CD1c-positive myeloid dendritic cell (primary cell): ENCODE measurements at regions not wholly inside any gene's neighbourhood (a gene's known extent, or its start where the extent isn't known, plus 50 kb on each side); places are given as distances from the start of the nearest gene placed in this dataset.
"Not testable (repeated sequence)": the region's sequence is repeated elsewhere in the genome, so short reads cannot be mapped to it uniquely, and the experiment has no call there.

Experiments used
- DNase-seq: peaks from one replicate; pipeline ENCODE4 v3.0.0-alpha.2; 2016; ENCODE audit errors: extremely low spot score

DNA sequence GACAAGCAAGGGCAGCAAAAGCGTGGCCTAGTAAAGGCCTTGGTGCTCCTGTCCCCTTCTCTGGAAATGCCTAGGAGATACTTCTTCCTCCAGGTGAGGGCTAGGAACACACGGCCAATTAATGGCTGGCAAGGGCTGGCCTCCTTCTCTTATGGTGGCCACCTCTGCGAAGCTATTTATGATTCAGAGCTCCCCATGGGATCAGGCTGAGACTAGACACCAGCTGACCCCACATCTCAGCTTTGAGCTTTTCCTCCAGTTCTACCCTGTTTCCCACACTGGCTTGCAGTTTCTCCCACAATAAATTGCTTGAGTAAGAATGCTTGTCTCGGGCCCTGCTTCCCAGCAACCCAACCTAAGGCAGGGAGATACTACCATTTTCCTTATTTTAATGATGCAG, 53.7 kb downstream of the CAMK2N1 start:
- no peak for DNase-seq

DNA sequence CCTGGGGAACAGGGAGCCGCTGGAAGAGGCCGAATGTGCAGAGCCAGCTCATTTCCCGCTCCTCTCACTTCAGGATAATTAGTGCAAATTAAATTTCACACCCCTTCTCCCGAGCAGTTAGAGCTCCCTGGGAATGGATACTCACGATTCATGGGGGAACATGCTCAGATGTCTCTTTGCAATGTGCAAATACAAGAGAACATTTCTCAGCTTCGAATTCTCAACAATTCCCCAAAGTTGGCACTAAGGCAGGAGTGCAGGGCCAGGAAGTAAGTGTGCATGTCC, 54.9 kb downstream of the CAMK2N1 start:
- DNase-seq = no peak

DNA sequence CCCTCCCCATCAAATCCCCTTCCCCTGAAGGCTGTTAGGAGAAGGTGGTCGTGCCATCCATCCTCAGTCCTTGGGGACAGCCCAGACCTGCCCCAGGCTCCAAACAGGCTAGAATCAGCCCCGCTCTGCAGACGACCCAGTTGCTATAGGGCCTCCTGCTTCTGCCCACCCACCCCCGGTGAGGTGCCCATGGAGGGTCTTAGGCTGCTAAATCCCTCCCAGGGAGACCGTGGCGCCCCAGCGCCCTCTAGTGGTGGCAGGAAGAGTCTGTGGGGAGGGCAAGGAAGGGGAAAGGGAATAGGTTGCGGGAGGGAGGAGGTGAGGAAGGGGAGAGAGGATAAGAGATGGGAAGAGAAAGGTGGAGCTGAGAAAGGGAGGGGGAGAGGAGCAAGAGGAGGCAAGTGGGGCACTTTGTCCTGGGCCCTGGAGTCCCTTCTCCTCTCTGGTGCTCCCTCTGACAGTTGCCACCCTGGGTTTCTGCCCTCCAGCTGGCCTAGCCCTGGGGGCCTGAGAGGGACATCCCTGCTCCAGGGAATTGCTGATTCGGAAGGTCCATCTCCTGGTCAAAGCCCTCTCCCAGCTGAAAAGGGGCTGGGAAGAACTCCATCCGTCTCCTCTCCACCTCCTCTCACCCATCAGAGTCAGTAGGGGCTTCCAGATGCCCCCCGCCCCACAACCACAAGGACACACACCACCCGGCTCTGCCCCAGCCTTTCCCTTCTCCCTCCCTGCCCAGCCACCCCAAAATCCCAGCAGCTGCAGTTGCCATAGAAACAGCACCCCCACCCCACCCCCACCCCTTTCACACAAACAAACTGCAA, 55.4 kb downstream of the CAMK2N1 start:
- DNase-seq = peak; percentile 4

DNA sequence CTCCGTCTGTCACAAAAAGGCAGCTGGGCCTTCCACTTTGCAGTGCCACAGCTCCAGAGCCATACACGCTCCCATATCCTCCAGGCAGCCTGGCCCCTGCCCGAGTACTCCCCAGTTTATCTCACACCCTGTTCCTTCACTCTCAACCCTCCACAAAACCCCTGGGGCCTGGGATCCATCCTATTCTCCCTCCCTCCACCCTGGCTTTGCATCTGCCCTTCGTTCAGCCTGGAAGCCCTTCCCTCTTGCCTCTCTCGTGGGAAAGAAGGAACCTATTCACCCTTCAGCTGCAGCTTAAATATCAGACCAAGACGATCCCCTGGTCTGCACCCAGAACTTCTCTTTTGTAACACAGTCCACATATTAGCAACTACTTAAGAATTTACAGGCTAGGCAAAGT, 56.7 kb downstream of the CAMK2N1 start:
- no peak for DNase-seq

DNA sequence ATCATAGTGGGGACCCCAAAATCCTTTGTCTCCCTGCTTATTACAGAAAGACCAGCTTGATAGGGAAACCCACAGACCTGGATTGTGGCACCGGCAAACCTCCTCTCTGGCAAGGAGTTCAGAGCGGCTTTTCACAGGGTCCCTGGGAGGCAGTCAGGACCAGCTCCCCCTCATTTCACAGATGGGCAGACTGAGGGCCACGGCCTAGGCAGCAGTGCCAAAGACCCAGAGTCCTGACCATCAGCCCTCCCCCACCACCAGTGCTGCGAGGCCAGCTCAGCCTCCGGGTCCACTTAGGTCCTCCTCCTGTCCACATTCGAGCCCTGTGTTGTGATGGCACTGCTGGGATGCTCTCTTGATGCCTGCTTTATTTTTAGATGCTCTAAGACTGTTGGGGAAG, 57.2 kb downstream of the CAMK2N1 start:
- no peak for DNase-seq

DNA sequence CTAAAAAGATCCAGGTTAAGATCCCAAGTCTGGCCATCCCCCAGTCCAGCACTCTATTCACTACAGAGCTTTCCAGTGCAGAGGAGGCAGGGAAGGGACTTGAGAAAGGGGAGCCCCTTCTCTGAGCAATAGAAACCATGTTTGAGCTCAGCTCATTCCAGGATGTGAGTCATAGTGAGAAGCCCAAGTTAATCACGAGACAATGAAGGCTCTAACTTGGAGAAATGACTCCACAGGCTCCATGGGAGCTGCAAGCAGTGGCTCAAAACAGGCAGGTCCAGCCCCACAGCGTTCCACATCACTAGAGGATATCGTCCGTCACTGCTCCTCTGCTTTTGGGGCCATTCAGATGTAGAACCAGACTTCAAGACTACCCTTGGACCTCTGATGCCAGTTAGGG, 59.1 kb downstream of the CAMK2N1 start:
- DNase-seq = no peak

DNA sequence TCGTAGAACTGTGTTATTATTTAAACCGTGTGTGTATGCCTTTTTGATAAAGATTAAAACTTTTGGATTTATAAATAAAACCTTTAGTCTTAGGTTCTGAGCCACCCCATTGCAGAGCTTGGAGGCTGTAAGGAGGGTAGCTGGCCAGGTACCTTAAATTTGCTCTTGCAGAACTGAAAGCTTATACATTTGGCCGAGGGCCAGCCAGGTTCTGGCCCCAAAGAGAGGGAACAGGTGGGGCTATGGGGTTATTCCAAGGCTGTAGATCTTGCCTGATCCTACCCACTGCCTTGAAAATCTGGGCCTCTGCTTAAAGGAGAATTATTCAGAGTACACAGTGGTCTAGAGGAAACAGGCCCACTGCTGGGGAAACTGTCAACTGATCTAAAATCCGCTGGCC, 59.6 kb downstream of the CAMK2N1 start:
- no peak for DNase-seq

DNA sequence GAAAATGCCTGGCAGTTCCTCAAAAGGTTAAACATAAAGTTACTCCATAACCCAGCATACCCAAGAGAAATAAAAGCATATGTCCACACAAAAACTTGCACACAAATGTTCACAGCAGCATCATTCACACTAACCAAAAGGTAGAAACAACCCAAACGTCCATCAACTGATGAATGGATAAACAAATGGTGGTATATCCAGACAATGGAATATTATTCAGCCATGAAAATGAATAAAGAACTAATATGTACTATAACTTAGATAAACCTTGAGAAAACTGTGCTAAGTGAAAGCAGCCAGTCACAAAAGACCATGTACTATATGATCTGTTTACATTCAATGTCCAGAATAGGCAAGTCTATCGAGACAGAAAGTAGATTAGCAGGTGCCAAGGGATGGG, 60.4 kb downstream of the CAMK2N1 start:
- no peak for DNase-seq

DNA sequence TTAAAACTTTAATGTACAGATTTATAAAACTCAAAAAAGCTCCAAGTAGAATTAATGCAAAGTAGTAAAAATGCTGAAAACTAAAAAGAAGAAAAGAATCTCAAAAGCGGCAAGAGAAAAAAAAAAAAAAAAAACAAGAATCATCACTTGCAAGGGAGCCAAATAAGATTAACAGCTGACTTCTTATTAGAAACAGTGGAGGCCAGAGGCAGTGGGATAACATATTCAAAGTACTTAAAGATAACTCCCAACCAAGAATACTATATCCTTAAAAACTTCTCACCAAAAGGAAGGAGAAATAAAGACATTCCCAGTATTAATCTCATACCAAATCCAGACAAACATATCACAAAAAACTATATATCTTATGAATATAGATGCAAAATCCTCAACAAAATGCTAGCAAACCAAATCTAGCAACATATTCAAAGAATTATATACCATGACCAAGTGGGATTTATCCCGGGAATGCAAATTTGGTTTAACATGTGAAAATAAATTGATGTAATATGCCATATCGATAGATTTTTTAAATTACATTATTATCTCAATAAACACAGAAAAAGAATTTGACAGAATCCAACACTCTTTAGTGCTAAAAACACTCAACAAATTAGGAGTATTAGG, 62.7 kb downstream of the CAMK2N1 start:
- DNase-seq = no peak

DNA sequence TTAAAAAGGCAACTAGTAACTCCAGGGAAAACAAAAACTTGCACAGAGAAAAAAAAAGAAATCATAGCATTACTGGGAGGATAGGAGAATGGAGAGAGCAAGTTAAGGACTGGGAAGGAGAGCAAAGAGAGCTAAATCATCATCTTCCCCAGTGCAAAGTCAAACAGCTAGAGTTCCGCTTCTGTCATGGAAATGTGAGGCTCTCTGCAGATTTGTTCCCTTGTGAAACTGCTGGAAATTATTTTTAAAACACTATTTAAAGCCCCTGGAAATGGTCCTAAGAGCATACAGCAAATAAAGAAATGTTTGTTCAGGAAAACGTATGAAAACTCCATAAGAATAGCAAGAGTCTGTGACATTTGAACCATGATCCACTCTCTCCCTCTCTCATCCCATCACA, 64.6 kb downstream of the CAMK2N1 start:
- DNase-seq = no peak

DNA sequence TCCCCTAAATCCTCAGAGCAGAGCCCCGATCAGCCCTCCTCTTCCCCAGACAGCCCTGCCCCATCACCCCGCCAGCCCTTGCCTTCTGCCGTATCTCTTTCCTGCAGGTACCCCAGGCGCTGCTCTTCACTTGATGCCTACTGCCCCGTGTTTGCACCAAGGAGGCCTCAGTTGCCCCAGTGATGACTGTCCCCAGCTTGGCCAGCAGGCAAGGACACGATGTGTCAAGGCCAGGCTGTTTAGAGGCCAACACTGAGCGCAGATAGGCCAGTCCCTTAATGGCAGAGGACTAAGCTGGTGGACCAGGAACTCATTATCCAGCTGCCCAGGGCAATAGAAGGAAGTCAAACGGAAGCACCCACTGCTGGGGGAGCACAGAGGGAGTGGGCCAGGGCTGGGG, 68.4 kb downstream of the CAMK2N1 start:
- no peak for DNase-seq

DNA sequence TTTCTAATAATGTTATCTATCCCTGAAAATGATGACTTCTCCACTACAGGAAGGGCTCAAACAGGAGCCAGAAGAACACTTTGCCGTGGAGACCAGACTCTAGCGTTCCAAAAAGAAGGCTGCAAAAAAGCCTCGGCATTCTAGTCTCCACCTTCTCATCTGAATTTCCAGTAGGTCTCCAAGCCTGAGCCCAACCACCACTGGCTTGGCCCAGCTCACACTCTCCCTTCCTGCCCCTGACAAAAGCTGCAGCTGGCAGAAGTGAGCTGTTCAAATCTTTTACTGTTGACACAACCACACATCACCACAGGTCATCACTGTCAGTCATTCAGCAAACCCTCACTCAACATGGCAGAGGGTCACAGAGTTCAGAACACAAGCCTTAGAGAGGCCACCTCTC, 69.3 kb downstream of the CAMK2N1 start:
- DNase-seq = no peak

DNA sequence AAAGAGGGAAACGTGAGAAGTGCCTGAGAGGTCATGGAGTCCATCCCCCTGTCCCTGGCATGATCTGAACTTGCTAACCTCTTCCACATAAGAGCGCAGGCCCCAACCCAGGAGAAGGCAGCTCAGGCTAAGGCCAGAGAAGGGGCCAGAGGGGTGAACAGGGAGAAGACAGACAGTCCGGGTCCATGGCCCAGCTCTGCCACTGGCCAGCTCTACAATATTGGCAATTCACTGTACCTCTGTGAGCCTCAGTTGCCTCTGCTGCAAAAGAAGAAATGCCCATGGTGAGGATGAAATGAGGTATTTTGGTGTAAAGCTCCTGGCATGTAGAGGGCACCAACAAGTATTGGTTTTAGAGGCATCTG, 72.3 kb downstream of the CAMK2N1 start:
- DNase-seq = no peak

DNA sequence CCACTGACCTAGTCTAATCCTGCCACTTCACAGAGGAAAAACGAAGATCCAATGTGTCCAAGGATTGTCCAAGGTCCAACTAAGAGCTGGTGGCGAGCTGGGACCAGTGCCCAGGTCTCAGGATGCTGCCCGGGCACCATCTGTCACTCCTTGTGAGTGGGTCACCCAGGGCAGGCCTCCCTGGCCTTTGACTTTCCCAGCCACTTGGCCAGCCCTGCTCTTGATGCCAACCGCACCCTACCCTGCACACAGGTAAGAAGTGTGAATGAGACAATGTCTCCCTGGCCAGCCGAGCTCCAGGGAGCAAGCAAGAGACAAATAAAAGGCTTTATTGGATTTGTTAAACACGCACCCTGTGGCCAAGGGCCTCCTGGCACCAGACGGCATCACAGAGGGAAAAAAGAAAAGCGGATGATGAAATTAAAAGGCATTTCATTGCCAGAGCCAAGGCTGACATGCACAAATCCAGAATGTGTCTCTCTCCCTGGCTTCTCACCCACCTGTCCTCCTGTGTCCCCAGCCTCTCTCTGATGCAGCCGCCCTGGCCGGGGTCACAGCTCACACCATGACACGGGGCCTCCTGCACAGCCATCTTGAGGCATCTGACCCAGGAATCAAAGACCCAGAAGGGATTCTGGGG, 72.8 kb downstream of the CAMK2N1 start:
- no peak for DNase-seq

DNA sequence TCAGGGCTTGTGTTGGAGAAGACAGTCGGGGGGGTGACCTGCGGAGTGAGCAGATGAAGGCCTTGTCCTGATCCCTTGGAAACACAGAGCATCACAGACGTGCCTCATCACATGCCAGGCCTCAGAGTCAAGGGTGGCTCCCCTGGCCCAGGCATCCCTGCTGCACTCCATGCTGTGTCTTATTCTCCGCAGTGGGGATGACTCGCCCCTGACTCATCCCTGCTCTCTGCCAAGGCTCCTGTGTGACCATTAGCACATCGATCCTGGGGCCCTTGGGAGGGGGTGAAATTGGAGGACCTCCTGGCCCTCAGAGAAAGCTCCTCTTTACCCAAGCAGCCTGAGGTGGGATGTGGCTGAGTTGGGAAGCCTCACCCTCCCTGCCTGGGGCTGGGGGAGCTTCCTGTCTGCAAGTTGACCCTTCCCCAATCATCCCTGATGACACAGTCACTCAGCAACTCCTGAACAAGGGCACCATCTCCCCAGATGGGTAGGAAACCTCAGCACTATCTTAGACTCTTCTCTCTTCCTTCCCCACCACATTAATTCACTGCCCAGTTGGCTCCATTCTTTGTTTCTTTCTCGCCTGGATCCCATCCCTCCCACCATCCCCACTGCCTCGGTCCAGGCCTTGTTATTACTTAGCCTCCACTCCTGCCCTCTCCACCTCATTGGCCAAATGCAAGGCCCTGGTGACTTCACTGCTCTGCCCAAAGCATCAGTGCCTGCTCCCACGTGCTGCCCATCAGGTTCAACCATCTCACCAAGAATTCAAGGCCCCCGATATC, 74.6 kb downstream of the CAMK2N1 start:
- DNase-seq = no peak

DNA sequence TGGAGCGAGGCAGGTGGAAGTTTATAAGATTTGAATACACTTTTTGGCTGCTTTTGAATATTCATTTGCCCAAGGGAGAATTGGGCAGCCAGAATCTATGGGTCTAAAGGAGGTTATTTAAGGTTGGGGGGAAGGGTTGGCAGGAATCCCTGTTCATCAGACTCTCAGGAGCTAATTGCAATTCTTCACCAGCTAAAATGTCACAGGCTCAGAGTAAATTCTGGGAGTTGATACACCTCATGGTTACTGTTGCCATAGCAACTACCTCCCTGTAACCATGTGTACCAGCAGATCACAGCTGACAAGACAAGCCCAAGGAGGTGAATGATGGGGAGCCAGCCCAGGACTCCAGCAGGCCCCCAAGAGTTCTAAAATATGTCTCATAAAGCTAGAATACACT, 75.5 kb downstream of the CAMK2N1 start:
- no peak for DNase-seq

DNA sequence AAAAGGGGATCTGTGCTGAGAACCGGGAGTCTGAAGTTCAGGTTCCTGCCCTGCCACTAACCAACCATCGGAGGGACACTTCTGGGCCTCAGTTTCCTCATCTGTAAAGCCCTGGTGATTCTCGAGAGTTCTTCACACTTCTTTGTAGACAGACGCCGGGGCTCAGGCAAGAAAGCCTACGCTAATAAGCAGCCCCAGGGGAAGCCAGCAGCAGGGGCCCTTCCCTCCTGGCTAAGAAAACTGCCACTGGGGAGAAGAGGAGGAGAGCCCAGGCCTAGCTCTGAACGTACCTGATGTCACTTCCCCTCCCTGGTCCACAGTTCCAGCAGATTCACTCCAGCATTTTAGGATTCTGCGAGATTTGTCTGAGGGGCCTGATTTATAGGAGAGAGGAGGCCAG, 76.0 kb downstream of the CAMK2N1 start:
- DNase-seq = no peak

DNA sequence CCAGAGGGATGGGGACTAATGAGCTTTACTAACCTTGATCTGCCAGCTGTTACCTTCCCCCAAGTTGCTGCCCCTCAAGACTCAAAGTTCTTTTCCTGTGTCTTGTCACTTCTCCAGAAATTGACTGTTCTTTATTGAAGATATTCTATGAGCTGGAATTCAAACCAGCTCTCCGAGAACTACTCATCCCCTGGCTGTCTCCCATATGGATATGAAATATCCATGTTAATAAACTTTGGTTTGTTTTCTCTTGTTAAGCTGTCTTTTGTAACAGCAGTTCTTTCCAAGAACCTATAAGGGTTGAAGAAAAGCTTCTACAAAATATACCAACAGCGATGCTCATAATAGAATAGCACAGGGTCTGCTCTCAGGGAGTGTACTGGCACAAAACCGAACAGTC, 77.0 kb downstream of the CAMK2N1 start:
- no peak for DNase-seq

DNA sequence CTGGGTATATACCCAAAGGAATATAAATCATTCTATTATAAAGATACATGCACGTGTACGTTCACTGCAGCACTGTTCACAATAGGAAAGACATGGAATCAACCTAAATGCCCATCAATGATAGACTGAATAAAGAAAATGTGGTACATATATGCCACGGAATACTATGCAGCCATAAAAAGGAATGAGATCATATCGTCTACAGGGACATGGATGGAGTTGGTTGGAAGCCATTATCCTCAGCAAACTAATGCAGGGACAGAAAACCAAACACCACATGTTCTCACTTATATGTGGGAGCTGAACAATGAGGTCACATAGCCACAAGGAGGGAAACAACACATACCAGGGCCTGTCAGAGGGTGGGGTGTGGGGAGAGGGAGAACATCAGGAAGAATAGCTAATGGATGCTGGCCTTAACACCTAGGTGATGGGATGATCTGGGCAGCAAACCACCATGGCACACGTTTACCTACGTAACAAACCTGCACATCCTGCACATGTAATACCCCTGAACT, 77.8 kb downstream of the CAMK2N1 start:
- DNase-seq = not testable (repeated sequence)

DNA sequence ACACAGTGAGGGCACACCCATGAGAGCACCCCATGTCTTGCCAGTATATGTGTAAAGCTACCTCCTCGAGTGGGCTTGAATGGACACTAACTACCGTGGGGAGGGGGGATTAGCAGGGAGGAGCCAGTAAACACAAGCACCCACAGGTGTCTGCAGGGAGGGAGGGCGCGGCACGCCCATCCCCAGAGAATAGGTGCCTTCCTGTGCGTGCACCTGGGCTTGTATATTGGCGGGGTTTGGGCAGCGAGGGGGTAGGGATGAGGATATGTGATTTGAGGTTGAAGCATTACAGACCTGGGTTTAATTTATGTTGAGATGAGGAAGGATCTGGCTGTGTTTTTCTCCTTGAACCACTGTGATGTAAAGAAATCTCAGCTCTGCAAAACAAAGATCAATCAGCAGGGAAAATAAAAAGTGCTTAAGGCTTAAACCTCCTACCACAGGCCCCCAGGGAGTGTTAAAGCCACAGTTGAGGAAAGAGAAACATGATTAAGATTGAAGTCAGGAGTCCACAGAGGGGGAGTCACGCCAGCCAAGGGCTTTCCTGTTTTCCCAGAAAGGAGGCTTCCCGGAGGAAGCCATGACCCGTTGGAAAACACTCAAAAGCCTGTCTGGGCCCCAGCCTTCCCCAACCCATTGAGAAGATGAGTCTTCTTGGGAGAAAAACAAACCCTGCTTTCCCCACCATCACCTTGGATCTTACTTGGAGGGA, 80.0 kb downstream of the CAMK2N1 start:
- no peak for DNase-seq

DNA sequence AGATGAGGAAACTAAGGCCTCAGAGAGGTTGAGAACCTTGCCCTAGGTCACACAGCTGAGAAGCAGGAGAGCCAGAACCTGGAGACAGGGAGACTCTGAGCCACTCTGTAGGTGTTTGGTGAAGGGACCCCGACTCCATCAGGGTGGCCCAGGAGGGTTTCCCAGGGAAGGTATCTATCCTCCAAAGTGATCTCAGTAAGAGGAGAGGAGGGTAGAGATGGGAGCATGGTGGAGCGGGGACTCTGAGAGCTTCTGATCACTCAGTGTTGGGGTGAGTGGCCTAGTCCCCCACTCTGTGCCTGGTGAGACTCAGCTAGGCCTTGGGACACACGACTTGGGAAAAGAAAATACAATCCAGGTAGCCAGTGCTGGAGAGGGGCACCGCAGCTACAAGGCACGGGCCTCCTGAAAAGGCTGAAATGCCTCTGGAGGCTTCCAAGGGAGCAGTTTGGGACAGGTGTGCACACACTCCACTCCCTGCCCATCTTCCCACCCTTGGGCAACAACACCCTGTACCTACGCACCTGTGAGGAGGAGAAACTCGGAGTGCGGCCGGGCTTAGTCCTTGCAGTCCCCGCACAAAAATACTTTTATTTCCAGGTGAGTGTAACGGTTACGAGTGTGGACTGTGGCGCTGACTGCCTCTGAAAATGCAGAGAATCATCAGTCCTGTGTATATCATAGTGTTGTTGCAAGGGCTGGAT, 80.8 kb downstream of the CAMK2N1 start:
- DNase-seq = no peak
